K562 (cell line): ENCODE measurements at regions not wholly inside any gene's neighbourhood (a gene's known extent, or its start where the extent isn't known, plus 50 kb on each side); places are given as distances from the start of the nearest gene placed in this dataset.

Experiments used
- ATAC-seq: fragments of 200-7000 bp; cut with Tn5 transposase; 3 replicates; pipeline ENCODE4 v1.9.1; 2020; ENCODE audit warnings: moderate library complexity
- BruUV-seq: library from RNA; stranded (reverse); fragments of 400-500 nt; replicated peaks from 2 replicates; lab custom pipeline; 2021; lab: Mats Ljungman, UMichigan
- CTCF ChIA-PET: fragments of 300-600 bp; formaldehyde crosslinking; extraction: SDS; loops from one replicate; lab custom pipeline; 2021; ENCODE audit warnings: low intra/inter-chr PET ratio; lab: Yijun Ruan, JAX
- POLR2A ChIA-PET: fragments of 300-600, 350-650 bp; sonication (Branson Sonifier 250); formaldehyde crosslinking; extraction: SDS; loops from one replicate; lab custom pipeline; 2021; ENCODE audit warnings: antibody characterized with exemption, inconsistent platforms; lab: Yijun Ruan, JAX
- DNase-seq, 4 experiments: peaks; one replicate each; pipeline versions ENCODE4 v3.0.0 to v3.0.0-alpha.2; 2011 to 2018; ENCODE audit warnings: low spot score in 3 of 4, mixed read lengths in 3 of 4; ENCODE audit errors: extremely low read depth in 1 of 4
- FAIRE-seq: peaks from 2 replicates; lab custom pipeline; 2011; peaks lifted over from hg19 to GRCh38; lab: Jason Lieb, UNC
- H2AFZ ChIP-seq: 2 replicates; pipeline ENCODE4 v1.6.0; 2011; ENCODE audit warnings: low read depth, low read length, control low read depth, inconsistent platforms
- H3K27ac ChIP-seq: fragments of 200-600 bp; 3 replicates; pipeline ENCODE4 v1.8.0; 2011; ENCODE audit warnings: low read depth, mild to moderate bottlenecking, control low read depth, inconsistent platforms, low read length, moderate library complexity, mixed read lengths; ENCODE audit errors: extremely low read depth
- H3K27me3 ChIP-seq, 2 experiments: fragments of 300-600 bp in 1 of 2; 2 replicates in 1 of 2; 3 replicates in 1 of 2; pipeline versions ENCODE4 v1.6.0 to v1.8.0; 2011; ENCODE audit warnings: inconsistent platforms in 2 of 2, low read length in 2 of 2, mild to moderate bottlenecking in 1 of 2, mixed read lengths in 1 of 2, moderate library complexity in 1 of 2; ENCODE audit not compliant: control insufficient read depth in 2 of 2, insufficient read depth in 2 of 2
- H3K36me3 ChIP-seq: fragments of 300-600 bp; 3 replicates; pipeline ENCODE4 v1.8.0; 2011; ENCODE audit warnings: mild to moderate bottlenecking, low read length, inconsistent platforms; ENCODE audit not compliant: control insufficient read depth, insufficient read depth
- H3K4me1 ChIP-seq, 2 experiments: fragments of 200-600 bp in 1 of 2; replicated peaks in 1 of 2; 2 replicates in 1 of 2; 3 replicates in 1 of 2; pipeline versions ENCODE4 v1.5.1 to v1.8.0; 2011; ENCODE audit warnings: inconsistent platforms in 2 of 2, low read length in 2 of 2, mild to moderate bottlenecking in 1 of 2, mixed read lengths in 1 of 2, moderate library complexity in 1 of 2; ENCODE audit not compliant: control insufficient read depth in 2 of 2, insufficient read depth in 2 of 2
- H3K4me2 ChIP-seq: 2 replicates; pipeline ENCODE4 v1.6.1; 2011; ENCODE audit warnings: low read length, control low read depth, inconsistent platforms, mixed read lengths; ENCODE audit not compliant: insufficient read depth
- H3K4me3 ChIP-seq: fragments of 200-600 bp; sonication (generic), shearing (Covaris generic); 2 replicates; pipeline ENCODE4 v1.5.1; 2016; ENCODE audit warnings: control low read depth, inconsistent platforms
- H3K79me2 ChIP-seq: fragments of 200-600 bp; 3 replicates; pipeline ENCODE4 v1.8.0; 2011; ENCODE audit warnings: low read length, inconsistent platforms; ENCODE audit not compliant: control insufficient read depth, insufficient read depth
- H3K9ac ChIP-seq, 2 experiments: 2 replicates each; pipeline versions ENCODE4 v1.6.0 to v1.6.1; 2011; ENCODE audit warnings: low read depth in 2 of 2, low read length in 2 of 2, control low read depth in 1 of 2, inconsistent platforms in 1 of 2, mild to moderate bottlenecking in 1 of 2, mixed read lengths in 1 of 2; ENCODE audit not compliant: insufficient read depth in 1 of 2
- H3K9me1 ChIP-seq: one replicate; pipeline ENCODE4 v1.6.0; 2011; ENCODE audit warnings: inconsistent platforms, mild to moderate bottlenecking, low read length, moderate library complexity; ENCODE audit not compliant: control insufficient read depth, insufficient read depth
- H3K9me3 ChIP-seq: replicated peaks from 2 replicates; pipeline ENCODE4 v1.5.1; 2011; ENCODE audit warnings: low read depth, low read length, inconsistent platforms; ENCODE audit not compliant: control insufficient read depth, insufficient read depth
- H4K20me1 ChIP-seq: replicated peaks from 2 replicates; pipeline ENCODE4 v1.6.1; 2011; ENCODE audit warnings: low read length, inconsistent platforms, mixed read lengths; ENCODE audit not compliant: control insufficient read depth, insufficient read depth
- ATF6 ChIP-seq: sonication (generic); formaldehyde crosslinking; IDR thresholded peaks from 2 replicates; pipeline ENCODE4 v1.4.0; 2020; ENCODE audit warnings: mild to moderate bottlenecking, missing genetic modification reagents
- C11orf30 ChIP-seq: fragments of 450-650 bp; IDR thresholded peaks from 2 replicates; pipeline ENCODE4 v1.6.1; 2016; ENCODE audit warnings: low read depth, mild to moderate bottlenecking
- HIVEP1 ChIP-seq: fragments of 250-450 bp; sonication (Bioruptor Pico); IDR thresholded peaks from 2 replicates; pipeline ENCODE4 v1.4.0; 2020; ENCODE audit warnings: mild to moderate bottlenecking
- LARP7 ChIP-seq: fragments of 450-650 bp; IDR thresholded peaks from 2 replicates; pipeline ENCODE4 v1.6.1; 2016
- LCOR ChIP-seq: sonication (generic); formaldehyde crosslinking; IDR thresholded peaks from 2 replicates; pipeline ENCODE4 v1.8.0; 2022; ENCODE audit warnings: mild to moderate bottlenecking, missing genetic modification reagents
- MAFG ChIP-seq: fragments of 450-650 bp; conservative IDR thresholded peaks from 2 replicates; pipeline ENCODE4 v1.6.1; 2016; ENCODE audit warnings: missing genetic modification characterization, missing compliant biosample characterization
- NR0B1 ChIP-seq: fragments of 450-650 bp; IDR thresholded peaks from one replicate; pipeline ENCODE4 v1.6.1; 2018; ENCODE audit warnings: mild to moderate bottlenecking, moderate library complexity; ENCODE audit not compliant: partially characterized antibody
- PYGO2 ChIP-seq: fragments of 450-650 bp; IDR thresholded peaks from 2 replicates; pipeline ENCODE4 v1.6.1; 2016; ENCODE audit warnings: mild to moderate bottlenecking, missing genetic modification characterization, moderate library complexity, missing compliant biosample characterization
- RBM25 ChIP-seq: fragments of 200-400 bp; formaldehyde crosslinking; IDR thresholded peaks from 2 replicates; pipeline ENCODE4 v1.6.1; 2018; ENCODE audit warnings: low read length, low read depth, moderate library complexity; ENCODE audit not compliant: severe bottlenecking
- TGIF2 ChIP-seq: sonication (generic); formaldehyde crosslinking; IDR thresholded peaks from 2 replicates; pipeline ENCODE4 v1.8.1; 2022; ENCODE audit warnings: mild to moderate bottlenecking, missing genetic modification reagents, moderate library complexity
- ZNF644 ChIP-seq: fragments of 200-800 bp; sonication (Bioruptor generic); IDR thresholded peaks from 2 replicates; pipeline ENCODE4 v1.6.1; 2016; ENCODE audit warnings: low read depth, missing genetic modification characterization, missing compliant biosample characterization
- WGBS: fragments of 100-300 bp; shearing (Covaris generic); methylation state at CpG from one replicate; pipeline ENCODE4 v1.1.6; 2016; ENCODE audit warnings: low coverage, mixed read lengths; ENCODE audit not compliant: insufficient coverage; ENCODE audit errors: missing lambda C conversion rate; 5-methylcytosine and 5-hydroxymethylcytosine counted together
- in situ Hi-C: fragments of 300-500 bp; cut with MboI; formaldehyde crosslinking; loops from 4 replicates; pipeline ENCODE4 v1.15.0; 2018; ENCODE audit warnings: inconsistent platforms, mixed read lengths
- intact Hi-C: fragments of 100-400 bp; cut with micrococcal nuclease; formaldehyde crosslinking; loops from 2 replicates; pipeline ENCODE4 v1.14.2; 2022

DNA sequence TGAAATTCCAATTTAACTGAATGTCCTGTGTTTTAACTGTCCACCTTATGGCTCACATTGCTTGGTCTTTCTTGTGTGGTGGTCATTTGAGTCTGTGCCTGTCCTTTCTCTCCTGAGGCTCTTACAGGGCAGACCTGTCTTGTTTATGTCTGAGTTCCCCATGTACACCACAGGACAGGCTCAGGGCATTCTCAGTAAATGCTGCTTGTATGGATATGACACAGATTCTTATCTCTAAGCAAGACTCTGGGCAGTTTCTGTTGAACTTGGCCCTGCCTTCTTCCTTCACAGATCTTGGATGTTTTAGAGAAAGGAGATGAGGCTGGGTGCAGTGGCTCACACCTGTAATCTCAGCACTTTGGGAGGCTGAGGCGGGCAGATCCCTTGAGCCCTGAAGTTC, 159.1 kb upstream of the CSF3R start:
- BruUV-seq: no TSS peak
- Histone ChIP-seq H3K27ac (no peak overlapping the region), H3K27me3 (peaks cover 2 to 56% of the 10 kb centered on the region in 2 experiments; a peak in 4 of 5 replicates), H3K9me1 (no peaks in the 10 kb centered on the region), H3K4me1 (no peaks in the 10 kb centered on the region), H3K4me2 (no peak overlapping the region), H3K79me2 (no peaks in the 10 kb centered on the region), H3K36me3 (no peaks in the 10 kb centered on the region), H3K4me3 (no peak overlapping the region), H3K9me3 (no peaks in the 10 kb centered on the region), H3K9ac (no peak overlapping the region), H2AFZ (no peak overlapping the region), H4K20me1 (peaks cover 8% of the 10 kb centered on the region; the same call in 1 of the 2 replicates)
- in situ Hi-C loops (no loop called here), intact Hi-C loops (no loop called here)
- no peak for FAIRE-seq
- 0% methylated on average over 1 of the region's 1 CpG for WGBS
- ATAC-seq: no peak
- TF ChIP-seq PYGO2 (tag): no peak
- TF ChIP-seq ATF6: no peak
- TF ChIP-seq MAFG (tag): no peak
- TF ChIP-seq LARP7: no peak
- TF ChIP-seq C11orf30: no peak
- TF ChIP-seq RBM25: no peak
- no peak for TF ChIP-seq LCOR
- no peak for TF ChIP-seq HIVEP1
- TF ChIP-seq NR0B1: no peak
- no peak for TF ChIP-seq TGIF2 (CRISPR knock-in tag)
- TF ChIP-seq ZNF644: no peak
- ChIA-PET CTCF (interaction anchor here (0.6 kb wide), 1 partner anchor 62 kb away, joined by 3 read pairs; no protein-coding TSS in a partner anchor), POLR2A (interaction anchor here (1.2 kb wide), 1 partner anchor 60 kb away, joined by 3 read pairs; no protein-coding TSS in a partner anchor)
- no peak for DNase-seq
